GM21381 (cell line): ENCODE measurements at regions not wholly inside any gene's neighbourhood (a gene's known extent, or its start where the extent isn't known, plus 50 kb on each side); places are given as distances from the start of the nearest gene placed in this dataset.
"Not testable (repeated sequence)": the region's sequence is repeated elsewhere in the genome, so short reads cannot be mapped to it uniquely, and the experiment has no call there.

Source experiments
- ATAC-seq: cut with Tn5 transposase; IDR thresholded peaks from one replicate; pipeline ENCODE4 v1.9.1; 2021; ENCODE audit warnings: mild to moderate bottlenecking, moderate library complexity; ENCODE audit not compliant: unreplicated experiment

DNA sequence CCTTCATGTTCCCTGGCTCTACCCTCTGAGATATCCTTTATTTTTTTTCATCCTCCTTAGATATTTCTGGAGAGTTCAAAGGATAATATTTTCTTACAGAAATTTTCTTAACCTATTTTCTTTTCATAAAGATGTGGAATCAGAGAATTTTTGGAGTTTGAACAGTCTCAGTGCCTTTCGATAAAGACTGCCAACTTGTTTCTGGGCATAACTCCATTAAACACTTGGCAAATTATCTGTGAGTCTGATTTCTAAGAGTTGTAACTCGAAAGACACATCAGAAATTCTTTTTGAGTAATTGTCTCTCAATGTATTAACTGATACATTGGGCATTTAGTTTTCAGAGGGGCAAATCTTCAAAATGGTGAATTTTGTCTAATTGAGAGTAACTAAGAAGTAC lies 1255.6 kb downstream of the NCAM2 start:
- ATAC-seq: no peak

DNA sequence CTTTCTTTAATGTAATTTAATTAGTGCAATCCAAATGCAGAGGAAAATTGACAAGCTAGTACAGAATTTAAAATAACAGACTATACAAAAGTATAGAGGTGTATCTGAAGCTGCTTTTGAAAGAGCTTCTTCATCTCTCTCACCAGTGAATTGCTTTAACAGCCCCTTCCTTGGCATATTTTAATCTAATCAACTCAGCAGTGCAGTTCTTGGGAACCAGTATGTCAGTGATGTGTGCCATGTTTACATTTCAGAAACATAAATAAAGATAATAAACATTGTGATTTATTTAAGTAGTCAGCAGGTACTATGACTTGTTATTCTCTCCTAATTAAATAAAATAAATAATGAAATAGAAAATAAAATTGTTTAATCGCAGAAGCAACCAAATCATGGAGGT lies 1260.6 kb downstream of the NCAM2 start:
- ATAC-seq: no peak

DNA sequence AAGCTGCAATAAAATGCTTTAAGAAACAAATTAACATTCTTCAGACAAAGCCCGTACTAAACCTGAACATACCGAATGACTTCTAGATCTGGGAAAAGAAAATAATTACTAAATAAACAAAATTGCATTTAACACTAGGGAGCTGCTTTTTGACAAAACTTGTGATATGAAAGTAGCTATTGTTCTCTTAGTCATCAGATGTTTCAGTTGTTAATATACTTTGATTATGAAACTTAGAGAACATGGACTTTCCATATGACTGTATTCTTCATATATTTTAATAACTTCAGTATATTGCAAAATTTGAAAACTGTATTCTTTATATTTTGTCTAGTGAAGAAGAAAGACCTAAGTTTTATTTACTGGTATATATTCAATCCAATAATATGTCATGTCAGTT lies 1262.1 kb downstream of the NCAM2 start:
- no peak for ATAC-seq

DNA sequence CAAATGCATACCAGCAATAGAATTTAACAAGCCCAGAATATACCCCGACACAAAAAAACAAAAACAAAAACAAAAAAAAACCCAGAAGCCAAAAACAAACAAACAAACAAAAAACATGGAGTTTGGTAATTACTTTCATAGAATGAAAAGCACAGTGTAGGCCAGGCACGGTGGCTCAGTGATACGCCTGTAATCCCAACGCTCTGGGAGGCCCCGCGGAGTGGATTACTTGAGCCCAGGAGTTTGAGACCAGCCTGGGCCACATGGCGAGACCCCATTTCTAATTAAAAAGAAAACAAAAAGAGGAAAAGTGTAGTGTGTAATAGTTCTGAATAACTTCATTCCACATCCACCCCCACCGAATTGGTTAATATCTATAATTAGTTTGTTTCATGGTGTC lies 1265.7 kb downstream of the NCAM2 start:
- no peak for ATAC-seq

DNA sequence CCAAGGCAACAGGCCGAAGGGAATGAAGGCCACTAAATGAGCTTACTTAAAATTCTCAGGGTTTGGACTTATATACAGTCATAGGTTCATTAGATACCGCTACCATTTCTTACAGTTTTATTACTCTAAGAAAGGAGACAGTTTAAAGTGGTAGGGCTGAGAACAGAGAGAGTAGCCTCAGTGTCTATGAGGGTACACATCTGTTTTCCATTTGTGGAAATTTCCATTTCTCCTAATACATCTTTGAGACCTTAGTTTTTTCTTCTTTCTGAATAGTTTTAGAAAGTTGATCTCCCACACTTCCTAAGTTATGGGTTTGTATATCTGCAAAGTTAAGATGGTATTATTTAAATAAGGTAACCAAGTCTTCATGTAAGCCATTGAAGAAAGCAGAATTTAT lies 1279.1 kb downstream of the NCAM2 start:
- no peak for ATAC-seq

DNA sequence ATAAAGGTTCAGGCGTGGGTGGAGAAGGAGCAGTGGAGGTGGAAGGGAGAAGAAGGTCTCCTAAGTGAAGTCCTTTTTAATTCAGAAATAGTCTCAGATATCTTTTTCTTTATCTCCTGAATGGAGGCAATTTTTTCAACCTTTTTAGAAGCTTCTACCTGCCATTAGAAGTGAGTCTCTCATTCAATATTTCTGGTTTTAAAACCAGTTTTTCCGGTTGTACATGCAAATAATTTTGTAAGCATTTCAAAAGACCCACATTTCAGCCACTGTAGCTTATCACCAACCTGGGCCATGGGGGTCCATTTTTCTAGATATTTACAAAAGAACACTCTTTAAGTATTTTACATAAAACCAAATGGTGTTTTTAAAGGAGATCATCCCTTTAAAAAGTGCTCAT lies 1280.2 kb downstream of the NCAM2 start:
- no peak for ATAC-seq

DNA sequence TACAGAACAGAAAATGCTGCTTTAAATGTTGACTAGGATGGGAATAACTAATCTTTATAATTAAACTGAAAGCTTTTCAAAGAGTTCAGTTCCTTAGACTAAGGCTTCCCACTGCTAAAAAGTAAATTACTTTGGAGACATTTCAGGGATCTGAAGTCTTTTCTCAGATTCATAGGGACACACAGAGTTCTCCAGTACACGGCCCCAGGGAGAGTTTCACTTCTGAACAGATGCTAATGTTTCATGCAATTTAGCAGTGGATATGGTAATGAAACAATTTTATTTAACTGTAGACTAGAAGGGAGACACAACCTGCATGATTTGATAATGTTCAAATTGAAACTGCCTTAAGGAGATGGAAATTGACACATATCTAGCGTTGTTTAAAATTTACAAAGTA lies 1282.6 kb downstream of the NCAM2 start:
- ATAC-seq: no peak

DNA sequence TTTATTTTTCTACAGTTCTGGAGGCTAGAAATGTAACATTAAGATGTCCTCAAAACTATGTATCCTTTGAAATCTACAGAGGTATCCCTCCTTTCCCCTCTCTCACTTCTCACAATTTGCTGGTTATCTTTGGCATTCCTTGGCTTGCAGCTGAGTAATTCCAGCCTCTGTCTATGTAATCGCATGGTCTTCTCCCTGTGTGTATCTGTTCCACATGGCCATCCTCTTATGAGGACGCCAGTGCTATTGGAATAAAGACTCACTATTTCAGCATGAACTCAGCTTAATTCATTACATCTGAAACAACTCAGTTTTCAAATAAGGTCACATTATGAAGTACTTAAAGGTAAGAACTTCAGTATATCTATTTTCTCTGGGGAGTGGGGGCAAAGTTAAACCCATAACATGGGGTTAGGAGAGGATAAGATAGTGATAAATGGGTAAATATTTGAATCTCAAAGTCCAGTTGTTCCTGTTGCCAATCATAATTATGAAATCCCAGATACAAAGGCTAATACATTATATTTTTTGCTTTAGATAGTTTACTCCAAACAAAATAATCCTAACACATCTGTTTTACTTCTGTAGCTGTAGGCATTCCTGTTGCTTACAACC lies 1290.8 kb downstream of the NCAM2 start:
- ATAC-seq: no peak

DNA sequence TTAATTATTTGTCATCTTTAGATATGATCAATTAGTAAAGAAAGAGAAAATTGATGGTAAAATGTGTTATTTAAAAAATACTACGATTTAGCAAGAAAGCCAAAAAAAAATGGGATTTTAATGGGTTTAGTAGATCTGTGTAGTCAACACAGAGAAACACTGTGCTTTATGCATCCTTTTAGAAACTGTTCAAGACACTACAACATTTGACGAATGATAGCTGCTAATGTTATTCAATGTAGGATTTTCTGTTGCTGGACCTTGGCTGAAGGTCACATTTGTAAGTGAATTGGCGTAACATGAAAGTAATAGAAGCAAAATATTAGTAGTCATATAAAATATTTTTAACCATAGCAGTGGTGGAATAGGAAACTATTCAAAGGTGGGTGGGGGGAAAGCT lies 1293.9 kb downstream of the NCAM2 start:
- no peak for ATAC-seq

DNA sequence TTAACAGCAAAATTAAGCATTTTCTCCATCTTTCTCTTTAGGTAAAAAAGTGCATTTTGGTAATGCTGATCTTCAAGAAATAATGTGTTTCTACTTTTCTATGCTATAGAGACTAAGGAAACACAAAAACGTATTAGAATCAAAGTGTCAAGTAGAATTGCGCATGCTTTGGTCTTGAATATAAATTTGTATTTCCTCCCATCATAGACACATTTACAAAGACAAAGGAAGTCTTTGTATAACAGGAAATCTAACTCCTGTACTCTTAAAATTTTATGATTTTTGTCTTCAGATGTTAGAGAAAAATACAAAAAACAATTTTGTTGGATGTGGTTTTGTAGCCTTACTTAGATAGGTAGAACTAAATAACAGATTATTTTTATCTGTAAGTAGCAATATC lies 1299.4 kb downstream of the NCAM2 start:
- no peak for ATAC-seq

DNA sequence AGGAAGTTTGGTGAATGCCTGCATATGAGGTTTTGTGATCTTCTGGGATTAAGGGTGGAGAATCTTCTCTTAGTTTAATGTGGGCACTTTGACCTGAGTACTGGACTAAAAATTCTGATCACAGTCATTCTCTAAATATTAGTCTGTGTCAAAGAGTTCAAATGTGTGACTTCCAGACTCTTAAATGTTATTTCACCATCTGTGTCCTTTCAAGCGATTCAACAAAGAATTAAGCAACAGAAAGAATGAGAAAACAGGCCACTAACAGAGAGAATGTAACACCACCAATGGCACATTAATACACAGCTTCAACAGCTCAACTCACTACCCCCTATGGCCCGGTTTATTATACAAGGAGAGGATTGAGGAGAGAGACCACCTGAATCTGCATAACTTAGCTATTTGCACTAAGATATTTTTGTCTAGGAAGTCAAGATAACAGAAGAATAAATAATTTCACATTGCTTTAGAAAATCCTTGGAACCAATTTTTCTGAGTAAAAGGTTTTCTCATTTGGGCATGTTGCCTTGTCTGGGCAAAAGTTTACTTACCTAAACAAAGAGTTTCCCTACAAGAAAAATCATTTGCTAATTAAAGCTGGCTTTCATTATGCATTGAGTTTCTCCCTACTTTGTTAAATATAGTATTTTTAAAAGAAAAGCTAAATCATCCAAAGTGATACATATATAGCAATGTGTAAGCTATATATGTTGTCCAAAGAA lies 1313.7 kb downstream of the NCAM2 start:
- ATAC-seq: no peak

DNA sequence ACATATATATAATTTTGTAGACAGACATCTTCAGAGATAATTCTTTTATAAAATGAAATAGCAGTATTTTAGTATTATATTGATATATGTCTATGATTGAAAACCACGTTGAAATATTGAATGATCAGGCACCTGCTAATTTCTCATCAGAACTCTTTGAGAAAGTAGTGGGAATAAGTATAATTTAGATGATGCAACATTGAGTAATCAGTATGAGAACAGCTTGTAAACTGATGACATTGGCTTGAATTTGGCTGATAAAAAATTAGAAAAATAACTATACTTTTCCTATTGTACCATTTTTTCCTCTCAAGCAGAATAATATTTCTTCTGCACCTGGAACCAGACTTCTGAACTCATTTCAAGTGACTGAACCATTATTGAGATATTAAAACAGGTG lies 1316.8 kb downstream of the NCAM2 start:
- ATAC-seq: no peak

DNA sequence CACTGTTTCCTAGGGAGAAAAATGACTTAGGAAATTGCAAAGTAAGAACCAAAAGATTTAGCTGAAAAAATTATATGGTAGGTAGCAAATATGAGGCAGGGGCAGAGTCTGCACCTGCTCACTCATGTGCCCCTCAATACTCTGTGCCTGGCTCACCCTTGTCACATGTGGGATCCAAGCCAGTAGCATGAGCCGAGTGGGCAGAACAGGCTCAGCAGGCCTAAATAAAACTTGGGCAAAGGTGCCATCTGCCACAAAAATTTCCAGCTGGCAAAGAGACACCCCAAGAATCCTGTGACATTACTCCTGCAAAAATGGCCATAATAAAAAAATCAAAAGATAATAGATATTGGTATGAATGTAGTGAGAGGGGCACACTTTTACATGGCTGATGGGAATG lies 1321.2 kb downstream of the NCAM2 start:
- ATAC-seq: no peak

DNA sequence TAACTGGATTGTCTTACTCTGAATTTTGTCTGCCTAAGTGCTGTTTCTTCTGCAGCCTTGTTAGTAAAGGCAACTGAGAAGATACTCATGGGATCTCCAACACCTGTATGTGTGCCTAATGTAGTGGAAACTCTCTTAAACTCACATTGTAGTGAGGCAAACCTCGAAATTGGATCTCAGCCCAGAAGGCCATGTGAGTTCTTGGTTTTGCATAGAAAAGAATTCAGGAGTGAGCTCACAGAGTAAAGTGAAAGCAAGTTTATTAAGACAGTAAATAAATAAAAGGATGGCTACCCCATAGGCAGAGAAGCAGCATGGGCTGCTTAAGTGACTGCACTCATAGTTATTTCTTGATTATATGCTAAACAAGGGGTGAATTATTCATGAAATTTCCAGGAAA lies 1344.7 kb downstream of the NCAM2 start:
- ATAC-seq: no peak

DNA sequence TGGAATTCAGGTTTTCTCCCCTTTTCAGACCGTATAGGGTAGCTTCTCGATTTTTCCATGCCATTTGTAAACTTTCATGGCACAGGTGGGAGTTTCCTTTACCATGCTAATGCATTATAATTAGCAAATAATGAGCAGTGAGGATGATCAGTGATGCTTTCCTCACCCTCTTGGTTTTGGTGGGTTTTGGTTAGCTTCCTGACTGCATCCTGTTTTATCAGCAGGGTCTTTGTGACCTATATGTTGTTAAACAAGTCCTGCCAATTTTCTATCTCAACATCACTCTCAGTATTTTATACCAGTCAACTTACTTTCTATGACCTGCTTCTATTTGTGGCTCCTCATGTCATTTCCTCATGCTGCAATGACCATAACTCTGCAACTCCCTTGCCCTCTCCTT lies 1345.1 kb downstream of the NCAM2 start:
- ATAC-seq: no peak

DNA sequence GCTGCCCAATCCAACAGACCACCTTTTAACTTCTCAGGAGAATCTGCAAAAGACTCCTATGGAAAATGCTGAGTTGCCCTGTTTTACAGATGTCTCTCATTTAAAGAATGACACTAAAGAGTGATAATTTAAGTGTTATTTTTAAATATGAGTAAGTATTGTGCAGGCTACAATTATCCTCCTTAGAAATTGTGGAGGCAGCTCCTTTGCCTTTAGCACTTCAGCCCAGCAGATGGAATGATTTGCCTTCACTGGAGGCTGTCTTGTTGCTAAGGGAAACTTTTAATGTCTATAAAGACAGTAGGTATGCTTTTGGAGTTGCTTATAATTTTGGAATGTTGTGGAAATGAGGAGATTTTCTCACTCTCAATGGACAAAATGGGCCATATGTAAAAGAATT lies 1345.5 kb downstream of the NCAM2 start:
- no peak for ATAC-seq

DNA sequence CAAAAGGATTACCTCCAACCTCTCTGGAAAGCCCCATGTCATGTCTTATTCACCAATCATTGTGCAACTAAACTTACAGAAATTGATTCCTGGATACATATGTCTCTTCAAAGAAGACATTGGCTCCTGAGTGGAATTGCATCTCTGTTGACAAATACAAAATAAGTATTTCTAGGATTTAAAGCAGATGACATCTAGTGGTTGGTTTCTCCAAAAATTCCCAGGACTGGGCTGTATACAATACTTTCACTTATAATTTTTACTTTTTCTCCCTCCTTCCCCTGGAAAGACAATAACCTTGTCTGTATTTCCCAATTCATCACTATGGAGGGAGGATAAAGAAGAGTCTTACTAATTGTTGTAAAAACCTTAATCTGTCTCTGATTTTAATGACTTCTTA lies 1347.4 kb downstream of the NCAM2 start:
- ATAC-seq: no peak

DNA sequence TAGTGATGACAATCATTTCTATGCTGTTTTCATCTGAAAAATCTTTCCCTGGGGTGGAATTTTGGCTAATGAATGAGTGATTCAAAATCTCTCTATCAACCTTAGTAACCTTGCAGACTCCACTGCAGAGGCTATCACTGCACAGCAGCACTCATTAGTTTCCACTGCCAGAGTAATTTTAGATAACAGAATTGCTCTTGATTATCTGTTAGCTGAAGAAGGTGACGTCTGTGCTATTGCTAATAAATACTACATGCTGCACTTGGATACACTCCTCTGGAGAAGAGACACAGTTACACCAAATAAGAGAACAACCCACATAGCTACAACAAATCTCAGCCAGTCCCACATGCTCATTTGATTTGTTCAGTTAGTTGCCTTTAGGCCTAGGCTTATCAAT lies 1348.4 kb downstream of the NCAM2 start:
- ATAC-seq: no peak

DNA sequence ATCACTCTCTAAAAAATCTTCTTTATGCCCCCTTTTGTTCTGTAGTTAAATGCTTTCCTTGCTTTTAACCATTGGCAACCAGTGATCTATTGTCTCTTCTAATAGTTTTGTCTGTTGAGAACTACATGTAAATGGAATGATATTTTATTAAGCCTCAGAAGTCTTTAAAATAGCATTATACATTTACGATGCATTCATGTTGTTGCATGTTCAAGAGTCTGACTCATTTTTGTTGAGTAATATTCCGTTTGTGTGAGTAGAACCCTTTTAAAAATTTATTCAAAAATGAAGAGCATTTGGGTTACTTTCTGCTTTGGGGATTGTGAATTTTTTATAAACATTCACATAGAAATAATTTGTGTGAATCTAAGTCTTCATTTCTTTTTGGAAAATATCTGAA lies 1352.9 kb downstream of the NCAM2 start:
- ATAC-seq: no peak

DNA sequence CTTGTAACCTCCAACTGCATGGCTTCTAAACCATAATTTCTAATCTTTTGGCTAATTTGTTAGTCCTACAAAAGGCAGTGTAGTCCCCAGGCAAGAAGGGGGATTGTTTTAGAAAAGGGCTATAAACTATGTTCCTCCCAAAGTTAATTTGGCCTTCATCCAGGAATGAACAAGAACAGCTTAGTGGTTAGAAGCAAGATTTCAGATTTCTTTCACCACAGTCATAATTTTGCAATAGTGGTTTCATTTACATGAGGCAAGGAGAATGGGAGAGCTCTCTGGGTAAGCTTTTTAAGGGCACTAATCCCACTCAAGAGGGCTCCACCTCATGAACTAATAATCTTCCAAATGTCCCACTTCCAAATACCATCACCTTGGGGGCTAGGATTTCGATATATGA lies 1353.9 kb downstream of the NCAM2 start:
- ATAC-seq: no peak

DNA sequence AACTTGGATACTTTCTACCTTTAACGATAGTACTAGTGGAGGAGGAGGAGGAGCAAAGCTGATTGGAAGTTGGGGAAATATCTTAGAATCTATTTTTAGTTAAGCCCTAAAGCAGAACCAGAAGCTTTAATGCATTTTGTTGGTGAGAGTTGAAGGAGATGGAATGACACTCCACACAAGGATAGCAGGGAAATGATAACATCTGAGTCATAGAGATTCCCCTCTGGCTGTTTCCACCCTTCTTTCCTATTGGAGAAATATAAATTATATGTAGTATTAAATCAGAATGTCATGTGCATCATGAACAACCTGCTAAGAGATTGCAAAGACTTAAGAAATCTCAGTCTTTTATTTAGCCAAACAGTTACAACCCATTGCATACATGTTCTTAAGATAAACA lies 1357.7 kb downstream of the NCAM2 start:
- no peak for ATAC-seq

DNA sequence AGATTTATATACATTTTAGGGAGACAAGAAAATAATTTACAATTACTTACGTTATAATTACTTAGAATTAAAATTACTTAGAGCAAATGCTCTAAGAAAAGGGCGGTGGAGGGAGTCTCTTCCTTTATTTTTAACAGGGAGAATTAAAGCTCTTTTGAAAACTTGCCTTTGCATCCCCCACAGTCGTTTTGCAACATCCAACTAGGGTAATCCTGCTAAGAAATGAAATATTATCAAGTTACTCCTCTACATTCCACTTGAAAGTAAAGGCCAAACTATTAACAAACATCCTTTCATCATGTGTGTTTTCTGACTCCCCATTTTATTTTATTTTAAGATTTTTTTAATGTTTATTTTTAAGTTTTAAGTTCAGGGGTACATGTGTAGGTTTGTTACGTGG lies 1358.5 kb downstream of the NCAM2 start:
- ATAC-seq: no peak

DNA sequence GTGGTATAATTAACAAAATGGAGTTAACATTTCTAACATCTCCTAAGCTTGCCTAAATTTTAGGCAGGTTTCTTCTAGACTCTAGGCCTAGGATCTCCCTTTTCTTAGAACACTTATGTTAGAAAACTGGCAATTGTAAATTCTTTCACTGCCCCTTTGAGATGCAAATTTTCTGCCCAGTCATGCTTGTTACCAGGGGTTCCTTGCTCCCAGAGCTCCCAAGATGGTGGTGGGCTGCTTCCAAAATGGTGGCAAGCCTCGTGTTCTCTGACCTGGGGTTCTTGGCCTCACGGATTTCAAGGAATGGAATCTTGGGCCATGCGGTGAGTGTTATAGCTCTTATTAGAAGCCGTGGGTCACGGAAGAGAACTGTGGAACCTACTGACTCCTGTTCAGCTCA lies 1361.4 kb downstream of the NCAM2 start:
- not testable (repeated sequence) for ATAC-seq
